Keratinocyte (primary cell): ENCODE measurements at regions not wholly inside any gene's neighbourhood (a gene's known extent, or its start where the extent isn't known, plus 50 kb on each side); places are given as distances from the start of the nearest gene placed in this dataset.
A peak's percentile ranks its signal among the peaks of the same experiment; 100 is the strongest.

Experiments used
- DNase-seq: peaks from one replicate; pipeline ENCODE4 v3.0.0-alpha.2; 2011; ENCODE audit warnings: low read depth, missing footprints, low spot score
- FAIRE-seq: peaks from 2 replicates; lab custom pipeline; 2011; peaks lifted over from hg19 to GRCh38; lab: Jason Lieb, UNC
- H2AFZ ChIP-seq: 2 replicates; pipeline ENCODE4 v1.6.0; 2012; ENCODE audit warnings: low read length, control low read depth, inconsistent platforms; ENCODE audit not compliant: control insufficient read depth
- H3K27ac ChIP-seq: 2 replicates; pipeline ENCODE4 v1.5.1; 2011; ENCODE audit warnings: low read length; ENCODE audit not compliant: control insufficient read depth, insufficient read depth
- H3K27me3 ChIP-seq: 3 replicates; pipeline ENCODE4 v1.6.0; 2011; ENCODE audit warnings: low read length; ENCODE audit not compliant: control insufficient read depth, insufficient read depth; ENCODE audit errors: extremely low read depth
- H3K36me3 ChIP-seq, 2 experiments: 2 replicates in 1 of 2; 3 replicates in 1 of 2; pipeline ENCODE4 v1.5.1; 2011; ENCODE audit warnings: low read length in 2 of 2, mild to moderate bottlenecking in 1 of 2; ENCODE audit not compliant: control insufficient read depth in 2 of 2, insufficient read depth in 2 of 2; ENCODE audit errors: extremely low read depth in 1 of 2
- H3K4me1 ChIP-seq: 3 replicates; pipeline ENCODE4 v1.5.1; 2011; ENCODE audit warnings: low read length; ENCODE audit not compliant: control insufficient read depth, insufficient read depth; ENCODE audit errors: extremely low read depth
- H3K4me2 ChIP-seq: 3 replicates; pipeline ENCODE4 v1.6.0; 2011; ENCODE audit warnings: low read depth, low read length; ENCODE audit not compliant: control insufficient read depth, insufficient read depth; ENCODE audit errors: extremely low read depth
- H3K4me3 ChIP-seq, 3 experiments: fragments of 200-600 bp in 1 of 3; sonication (generic) in 1 of 3; 2 replicates in 2 of 3; 3 replicates in 1 of 3; pipeline ENCODE4 v1.5.1; 2011 to 2016; ENCODE audit warnings: low read length in 3 of 3, mild to moderate bottlenecking in 3 of 3, control low read depth in 2 of 3, inconsistent platforms in 1 of 3, low read depth in 1 of 3, mixed read lengths in 1 of 3, mixed run types in 1 of 3, moderate library complexity in 1 of 3; ENCODE audit not compliant: control insufficient read depth in 2 of 3, insufficient read depth in 2 of 3; ENCODE audit errors: extremely low read depth in 1 of 3
- H3K79me2 ChIP-seq: 2 replicates; pipeline ENCODE4 v1.6.0; 2012; ENCODE audit warnings: low read length; ENCODE audit not compliant: control insufficient read depth, insufficient read depth
- H3K9ac ChIP-seq: 3 replicates; pipeline ENCODE4 v1.6.0; 2011; ENCODE audit warnings: low read length; ENCODE audit not compliant: control insufficient read depth, insufficient read depth; ENCODE audit errors: extremely low read depth
- H3K9me1 ChIP-seq: 3 replicates; pipeline ENCODE4 v1.6.0; 2011; ENCODE audit warnings: low read length; ENCODE audit not compliant: control insufficient read depth, insufficient read depth; ENCODE audit errors: extremely low read depth
- H3K9me3 ChIP-seq: 2 replicates; pipeline ENCODE4 v1.5.1; 2012; ENCODE audit warnings: low read depth, low read length; ENCODE audit not compliant: control insufficient read depth
- H4K20me1 ChIP-seq: 3 replicates; pipeline ENCODE4 v1.6.0; 2011; ENCODE audit warnings: low read length; ENCODE audit not compliant: control insufficient read depth, insufficient read depth; ENCODE audit errors: extremely low read depth
- CTCF ChIP-seq, 3 experiments: IDR thresholded peaks in 1 of 3; conservative IDR thresholded peaks in 1 of 3; optimal IDR thresholded peaks in 1 of 3; 2 replicates in 2 of 3; 3 replicates in 1 of 3; pipeline versions ENCODE3 to v1.5.1; 2011; ENCODE audit warnings: low read length in 3 of 3, mild to moderate bottlenecking in 3 of 3, moderate library complexity in 2 of 3, control low read depth in 1 of 3, inconsistent platforms in 1 of 3; ENCODE audit not compliant: insufficient read depth in 2 of 3; ENCODE audit errors: extremely low read depth in 1 of 3
- EZH2 ChIP-seq: IDR thresholded peaks from one replicate; pipeline ENCODE4 v1.6.1; 2012; ENCODE audit warnings: inconsistent platforms, mild to moderate bottlenecking, low read length, moderate library complexity
- dilution Hi-C: fragments of 300-500 bp; cut with MboI; formaldehyde crosslinking; loops from one replicate; pipeline ENCODE4 v1.7.0; 2020; ENCODE audit warnings: low sequenced_read_pairs; ENCODE audit not compliant: extremely low pct_ligation_motif_present

- Histone ChIP-seq H3K9me3 (no peaks in the 10 kb centered on the region), H3K4me1 (peaks cover 7% of the 10 kb centered on the region), H3K79me2 (no peaks in the 10 kb centered on the region), H3K27me3 (no peaks in the 10 kb centered on the region), H3K9me1 (no peaks in the 10 kb centered on the region), H3K27ac (no peak overlapping the region), H3K4me3 (no peak overlapping the region), H3K4me2 (peak overlapping the region; percentile 40), H3K36me3 (no peaks in the 10 kb centered on the region), H4K20me1 (no peaks in the 10 kb centered on the region), H3K9ac (no peak overlapping the region), H2AFZ (peak overlapping the region; percentile 17)
- dilution Hi-C loops, result no loop called here
- TF ChIP-seq EZH2, result no peak
- DNase-seq (no peak), FAIRE-seq (peak; percentile 48)
Observed at GRCh38 chr6:127053032-127053874, 65.2 kb upstream of the RSPO3 start.

- no peak overlapping the region for H2AFZ ChIP-seq
- no peak for FAIRE-seq
- no peaks in the 10 kb centered on the region for H3K36me3 ChIP-seq
- no peak overlapping the region for H3K27ac ChIP-seq
- DNase-seq, result no peak
- no peak overlapping the region for H3K4me3 ChIP-seq
- no peaks in the 10 kb centered on the region for H3K27me3 ChIP-seq
- H4K20me1 ChIP-seq, result no peaks in the 10 kb centered on the region
- peaks cover 7% of the 10 kb centered on the region for H3K4me1 ChIP-seq
- no peaks in the 10 kb centered on the region for H3K79me2 ChIP-seq
- dilution Hi-C loops, result no loop called here
- no peaks in the 10 kb centered on the region for H3K9me3 ChIP-seq
- H3K9ac ChIP-seq, result no peak overlapping the region
- no peak for TF ChIP-seq EZH2
- no peak for TF ChIP-seq CTCF (optimal IDR thresholded peaks at IDR 0.05 in 1 of 3, IDR thresholded peaks at IDR 0.05 in 1 of 3, conservative IDR thresholded peaks at IDR 0.05 in 1 of 3; ENCODE audit: extremely low read depth in 1 of 3, insufficient read depth in 2 of 3, low read length in 3 of 3)
- H3K9me1 ChIP-seq, result no peaks in the 10 kb centered on the region
- H3K4me2 ChIP-seq, result no peak overlapping the region
Observed at GRCh38 chr6:127053875-127054235, 64.6 kb upstream of the RSPO3 start.
